ENCODE measurements at regions not wholly inside any gene's neighbourhood (a gene's known extent, or its start where the extent isn't known, plus 50 kb on each side); places are given as distances from the start of the nearest gene placed in this dataset.

DNA sequence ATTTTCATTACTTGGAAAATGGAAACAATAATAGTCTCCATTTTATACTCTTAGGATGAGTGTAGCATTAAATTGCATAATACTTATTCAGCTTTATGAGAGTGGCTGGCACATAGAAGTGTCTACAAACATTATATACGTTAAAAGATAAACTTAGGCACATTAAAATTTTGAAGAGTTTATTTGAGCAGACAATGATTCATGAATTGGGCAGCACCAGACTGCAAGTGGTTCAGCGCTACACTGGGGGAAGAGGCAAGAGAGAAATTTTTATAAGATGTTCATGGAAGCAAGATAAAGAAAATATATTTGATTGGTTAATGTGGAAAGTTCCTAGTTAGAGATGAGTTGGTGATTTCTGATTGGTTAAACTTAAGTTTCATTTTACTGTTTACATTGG, 243.7 kb downstream of the RASEF start:
- Histone ChIP-seq H2BK12ac (ENCODE audit: low read length) (no peak overlapping the region), H2AK5ac (ENCODE audit: low read depth, low read length) (no peak overlapping the region), H2BK5ac (ENCODE audit: low read length) (no peak overlapping the region), H3K27ac (replicated peaks; ENCODE audit: low read length) (no peak overlapping the region), H2AFZ (ENCODE audit: low read length) (no peak overlapping the region), H3K27me3 (ENCODE audit: control insufficient read depth in 3 of 3, insufficient read depth in 3 of 3, low read depth in 1 of 3, low read length in 3 of 3) (no peaks in the 10 kb centered on the region), H2BK15ac (ENCODE audit: low read length) (no peak overlapping the region), H3K9ac (ENCODE audit: low read depth, low read length, poor library complexity) (no peak overlapping the region), H3K4me1 (ENCODE audit: control insufficient read depth in 2 of 2, insufficient read depth in 1 of 2, low read depth in 1 of 2, low read length in 2 of 2) (no peaks in the 10 kb centered on the region), H3K23ac (ENCODE audit: low read depth, low read length, poor library complexity) (no peak overlapping the region), H3K36me3 (replicated peaks in 1 of 2; ENCODE audit: control insufficient read depth in 2 of 2, insufficient read depth in 2 of 2, low read length in 2 of 2) (no peaks in the 10 kb centered on the region), H3K9me3 (replicated peaks in 1 of 2; ENCODE audit: control insufficient read depth in 2 of 2, insufficient read depth in 1 of 2, low read depth in 1 of 2, low read length in 2 of 2) (no peaks in the 10 kb centered on the region), H2BK120ac (ENCODE audit: low read depth, low read length) (no peak overlapping the region), H3K4ac (ENCODE audit: low read length) (no peak overlapping the region), H3K79me1 (ENCODE audit: low read depth, low read length) (no peaks in the 10 kb centered on the region), H4K8ac (ENCODE audit: low read depth, low read length) (no peak overlapping the region), H3K14ac (ENCODE audit: low read length) (no peak overlapping the region), H3K4me2 (ENCODE audit: insufficient read depth, low read length, poor library complexity, severe bottlenecking) (no peak overlapping the region), H3K18ac (ENCODE audit: low read length) (no peak overlapping the region), H4K91ac (ENCODE audit: low read depth, low read length, poor library complexity) (no peak overlapping the region), H3K4me3 (ENCODE audit: low read length in 2 of 2) (no peak overlapping the region)
- DNase-seq (ENCODE audit: low spot score) = no peak
- no CpG with 5 or more reads among the region's 2 CpGs for WGBS, 2 donors (ENCODE audit: extremely low coverage in 2 of 2, insufficient read length in 2 of 2, insufficient replicate concordance in 1 of 2)

DNA sequence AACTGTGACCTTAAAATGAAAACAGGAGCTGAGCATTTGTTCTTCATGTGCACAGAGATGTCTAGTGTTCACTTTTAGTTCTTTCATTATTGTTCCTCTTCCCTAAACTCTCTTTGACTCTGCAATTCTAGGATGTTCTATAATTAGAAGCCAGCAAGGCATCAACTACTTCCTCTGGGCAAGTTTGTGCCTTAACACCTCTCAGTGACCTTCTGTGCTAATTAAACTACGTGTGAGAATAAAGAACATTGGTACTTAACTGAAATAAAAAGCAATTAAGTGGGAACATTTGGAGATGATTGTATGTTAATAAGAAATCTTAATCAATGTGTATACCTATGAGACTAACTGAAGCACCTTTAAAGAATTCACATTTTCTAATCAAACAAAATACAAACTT, 242.8 kb downstream of the RASEF start:
- Histone ChIP-seq H2AFZ (ENCODE audit: low read length) (no peak overlapping the region), H4K91ac (ENCODE audit: low read depth, low read length, poor library complexity) (no peak overlapping the region), H3K4ac (ENCODE audit: low read length) (no peak overlapping the region), H2BK120ac (ENCODE audit: low read depth, low read length) (no peak overlapping the region), H2AK5ac (ENCODE audit: low read depth, low read length) (no peak overlapping the region), H2BK12ac (ENCODE audit: low read length) (no peak overlapping the region), H3K36me3 (replicated peaks in 1 of 2; ENCODE audit: control insufficient read depth in 2 of 2, insufficient read depth in 2 of 2, low read length in 2 of 2) (no peaks in the 10 kb centered on the region), H3K27ac (replicated peaks; ENCODE audit: low read length) (no peak overlapping the region), H3K18ac (ENCODE audit: low read length) (no peak overlapping the region), H3K4me3 (ENCODE audit: low read length in 2 of 2) (no peak overlapping the region), H3K79me1 (ENCODE audit: low read depth, low read length) (no peaks in the 10 kb centered on the region), H2BK5ac (ENCODE audit: low read length) (no peak overlapping the region), H3K9ac (ENCODE audit: low read depth, low read length, poor library complexity) (no peak overlapping the region), H3K14ac (ENCODE audit: low read length) (no peak overlapping the region), H4K8ac (ENCODE audit: low read depth, low read length) (no peak overlapping the region), H2BK15ac (ENCODE audit: low read length) (no peak overlapping the region), H3K23ac (ENCODE audit: low read depth, low read length, poor library complexity) (no peak overlapping the region), H3K4me2 (ENCODE audit: insufficient read depth, low read length, poor library complexity, severe bottlenecking) (no peak overlapping the region), H3K4me1 (ENCODE audit: control insufficient read depth in 2 of 2, insufficient read depth in 1 of 2, low read depth in 1 of 2, low read length in 2 of 2) (no peaks in the 10 kb centered on the region), H3K27me3 (ENCODE audit: control insufficient read depth in 3 of 3, insufficient read depth in 3 of 3, low read depth in 1 of 3, low read length in 3 of 3) (no peaks in the 10 kb centered on the region), H3K9me3 (replicated peaks in 1 of 2; ENCODE audit: control insufficient read depth in 2 of 2, insufficient read depth in 1 of 2, low read depth in 1 of 2, low read length in 2 of 2) (no peaks in the 10 kb centered on the region)
- DNase-seq (ENCODE audit: low spot score) = no peak
- WGBS, 2 donors (ENCODE audit: extremely low coverage in 2 of 2, insufficient read length in 2 of 2, insufficient replicate concordance in 1 of 2) = no CpG with 5 or more reads among the region's 1 CpG

DNA sequence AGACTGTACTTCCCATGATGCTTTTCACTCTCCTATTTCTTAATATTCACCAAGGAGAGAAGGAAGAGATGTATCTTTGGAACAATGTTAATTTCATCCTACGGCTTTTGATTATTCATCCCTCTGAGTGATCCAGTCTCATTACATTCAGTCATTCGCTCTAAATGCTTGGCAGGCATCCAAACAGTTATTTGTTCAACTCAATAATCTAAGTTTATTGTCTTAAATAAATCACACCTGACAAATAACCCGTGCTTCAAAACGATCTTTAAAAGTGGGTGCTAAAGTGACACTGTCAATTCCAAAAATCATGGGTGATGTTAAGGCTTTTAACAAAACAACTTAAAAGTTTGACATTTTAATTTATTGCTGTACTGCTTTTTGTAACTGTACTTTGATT, 233.1 kb downstream of the RASEF start:
- Histone ChIP-seq H3K79me1 (ENCODE audit: low read depth, low read length) (no peaks in the 10 kb centered on the region), H3K18ac (ENCODE audit: low read length) (no peak overlapping the region), H4K8ac (ENCODE audit: low read depth, low read length) (no peak overlapping the region), H3K9me3 (replicated peaks in 1 of 2; ENCODE audit: control insufficient read depth in 2 of 2, insufficient read depth in 1 of 2, low read depth in 1 of 2, low read length in 2 of 2) (no peaks in the 10 kb centered on the region), H2BK15ac (ENCODE audit: low read length) (no peak overlapping the region), H3K9ac (ENCODE audit: low read depth, low read length, poor library complexity) (no peak overlapping the region), H3K23ac (ENCODE audit: low read depth, low read length, poor library complexity) (no peak overlapping the region), H4K91ac (ENCODE audit: low read depth, low read length, poor library complexity) (no peak overlapping the region), H3K4me2 (ENCODE audit: insufficient read depth, low read length, poor library complexity, severe bottlenecking) (no peak overlapping the region), H3K4ac (ENCODE audit: low read length) (no peak overlapping the region), H3K27me3 (ENCODE audit: control insufficient read depth in 3 of 3, insufficient read depth in 3 of 3, low read depth in 1 of 3, low read length in 3 of 3) (no peaks in the 10 kb centered on the region), H3K36me3 (replicated peaks in 1 of 2; ENCODE audit: control insufficient read depth in 2 of 2, insufficient read depth in 2 of 2, low read length in 2 of 2) (no peaks in the 10 kb centered on the region), H2BK120ac (ENCODE audit: low read depth, low read length) (no peak overlapping the region), H3K14ac (ENCODE audit: low read length) (no peak overlapping the region), H3K27ac (replicated peaks; ENCODE audit: low read length) (no peak overlapping the region), H2AK5ac (ENCODE audit: low read depth, low read length) (no peak overlapping the region), H3K4me3 (ENCODE audit: low read length in 2 of 2) (no peak overlapping the region), H2AFZ (ENCODE audit: low read length) (no peak overlapping the region), H2BK12ac (ENCODE audit: low read length) (no peak overlapping the region), H2BK5ac (ENCODE audit: low read length) (no peak overlapping the region), H3K4me1 (ENCODE audit: control insufficient read depth in 2 of 2, insufficient read depth in 1 of 2, low read depth in 1 of 2, low read length in 2 of 2) (no peaks in the 10 kb centered on the region)
- DNase-seq (ENCODE audit: low spot score) = no peak
- no CpG with 5 or more reads among the region's 4 CpGs for WGBS, 2 donors (ENCODE audit: extremely low coverage in 2 of 2, insufficient read length in 2 of 2, insufficient replicate concordance in 1 of 2)

DNA sequence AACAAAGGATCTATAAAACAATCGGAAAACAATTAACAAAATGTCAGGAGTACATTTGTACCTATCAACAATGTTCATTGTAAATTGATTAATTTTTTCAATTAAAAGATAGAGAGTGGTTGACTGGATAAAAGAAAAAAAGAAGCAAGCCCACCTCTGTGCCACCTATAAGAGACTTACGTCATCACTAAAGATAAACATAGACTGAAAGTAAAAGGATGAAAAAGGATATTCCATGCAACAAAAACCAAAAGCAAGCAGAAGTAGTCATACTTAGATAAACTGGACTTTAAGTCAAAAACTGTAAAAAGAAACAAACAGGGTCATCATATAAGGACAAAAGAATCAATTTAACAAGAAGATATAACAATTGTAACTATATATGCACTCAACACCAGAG, 197.4 kb downstream of the RASEF start:
- H3K36me3 ChIP-seq (replicated peaks in 1 of 2; ENCODE audit: control insufficient read depth in 2 of 2, insufficient read depth in 2 of 2, low read length in 2 of 2) = no peaks in the 10 kb centered on the region
- WGBS, 2 donors (ENCODE audit: extremely low coverage in 2 of 2, insufficient read length in 2 of 2, insufficient replicate concordance in 1 of 2) = no CpG with 5 or more reads among the region's 2 CpGs
- no peak overlapping the region for H2BK5ac ChIP-seq (ENCODE audit: low read length)

More for the DNA sequence above, 197.4 kb downstream of the RASEF start:
- Histone ChIP-seq H3K9me3 (replicated peaks in 1 of 2; ENCODE audit: control insufficient read depth in 2 of 2, insufficient read depth in 1 of 2, low read depth in 1 of 2, low read length in 2 of 2) (no peaks in the 10 kb centered on the region), H3K27ac (replicated peaks; ENCODE audit: low read length) (no peak overlapping the region), H3K18ac (ENCODE audit: low read length) (no peak overlapping the region), H4K8ac (ENCODE audit: low read depth, low read length) (no peak overlapping the region), H4K91ac (ENCODE audit: low read depth, low read length, poor library complexity) (no peak overlapping the region), H3K23ac (ENCODE audit: low read depth, low read length, poor library complexity) (no peak overlapping the region), H3K9ac (ENCODE audit: low read depth, low read length, poor library complexity) (no peak overlapping the region), H3K4me2 (ENCODE audit: insufficient read depth, low read length, poor library complexity, severe bottlenecking) (no peak overlapping the region), H2BK120ac (ENCODE audit: low read depth, low read length) (no peak overlapping the region), H2BK12ac (ENCODE audit: low read length) (no peak overlapping the region), H3K79me1 (ENCODE audit: low read depth, low read length) (no peaks in the 10 kb centered on the region), H2AFZ (ENCODE audit: low read length) (no peak overlapping the region), H3K4ac (ENCODE audit: low read length) (no peak overlapping the region), H3K14ac (ENCODE audit: low read length) (no peak overlapping the region), H3K27me3 (ENCODE audit: control insufficient read depth in 3 of 3, insufficient read depth in 3 of 3, low read depth in 1 of 3, low read length in 3 of 3) (no peaks in the 10 kb centered on the region), H2BK15ac (ENCODE audit: low read length) (no peak overlapping the region), H3K4me1 (ENCODE audit: control insufficient read depth in 2 of 2, insufficient read depth in 1 of 2, low read depth in 1 of 2, low read length in 2 of 2) (no peaks in the 10 kb centered on the region), H3K4me3 (ENCODE audit: low read length in 2 of 2) (no peak overlapping the region), H2AK5ac (ENCODE audit: low read depth, low read length) (no peak overlapping the region)
- no peak for DNase-seq (ENCODE audit: low spot score)
